HG02938 (cell line): ENCODE measurements at regions not wholly inside any gene's neighbourhood (a gene's known extent, or its start where the extent isn't known, plus 50 kb on each side); places are given as distances from the start of the nearest gene placed in this dataset.
"Not testable (repeated sequence)": the region's sequence is repeated elsewhere in the genome, so short reads cannot be mapped to it uniquely, and the experiment has no call there.

ENCODE experiments used
- ATAC-seq: cut with Tn5 transposase; IDR thresholded peaks from one replicate; pipeline ENCODE4 v1.9.1; 2021; ENCODE audit warnings: mild to moderate bottlenecking, moderate library complexity; ENCODE audit not compliant: unreplicated experiment

GRCh38 chr11:24108609-24109008, 388.2 kb upstream of the LUZP2 start:
- no peak for ATAC-seq

GRCh38 chr11:24122291-24122690, 374.6 kb upstream of the LUZP2 start:
- no peak for ATAC-seq

- no peak for ATAC-seq
Measured at GRCh38 chr11:24124876-24125275, 372.0 kb upstream of the LUZP2 start.

- no peak for ATAC-seq
Measured at GRCh38 chr11:24131698-24132097, 365.2 kb upstream of the LUZP2 start.

GRCh38 chr11:24132471-24132870, 364.4 kb upstream of the LUZP2 start:
- ATAC-seq = no peak

- no peak for ATAC-seq
Measured at GRCh38 chr11:24134879-24135589, 361.8 kb upstream of the LUZP2 start.

- ATAC-seq = no peak
Measured at GRCh38 chr11:24142062-24142461, 354.8 kb upstream of the LUZP2 start.

GRCh38 chr11:24145411-24145810, 351.4 kb upstream of the LUZP2 start:
- no peak for ATAC-seq

GRCh38 chr11:24153337-24153736, 343.5 kb upstream of the LUZP2 start:
- ATAC-seq = no peak

GRCh38 chr11:24155792-24156191, 341.1 kb upstream of the LUZP2 start:
- ATAC-seq = no peak

GRCh38 chr11:24157316-24157715, 339.5 kb upstream of the LUZP2 start:
- no peak for ATAC-seq

GRCh38 chr11:24161587-24161986, 335.3 kb upstream of the LUZP2 start:
- no peak for ATAC-seq

GRCh38 chr11:24163146-24163545, 333.7 kb upstream of the LUZP2 start:
- ATAC-seq = no peak

- ATAC-seq = no peak
Measured at GRCh38 chr11:24163841-24164240, 333.0 kb upstream of the LUZP2 start.

- ATAC-seq = no peak
Measured at GRCh38 chr11:24171869-24172268, 325.0 kb upstream of the LUZP2 start.

- no peak for ATAC-seq
Measured at GRCh38 chr11:24181395-24182047, 315.3 kb upstream of the LUZP2 start.

GRCh38 chr11:24185535-24185934, 311.3 kb upstream of the LUZP2 start:
- ATAC-seq = not testable (repeated sequence)

GRCh38 chr11:24196733-24197132, 300.1 kb upstream of the LUZP2 start:
- ATAC-seq = no peak

- no peak for ATAC-seq
Measured at GRCh38 chr11:24198481-24198880, 298.4 kb upstream of the LUZP2 start.

- no peak for ATAC-seq
Measured at GRCh38 chr11:24199461-24199860, 297.4 kb upstream of the LUZP2 start.

- no peak for ATAC-seq
Measured at GRCh38 chr11:24206030-24206429, 290.8 kb upstream of the LUZP2 start.

- no peak for ATAC-seq
Measured at GRCh38 chr11:24206511-24206910, 290.3 kb upstream of the LUZP2 start.

- no peak for ATAC-seq
Measured at GRCh38 chr11:24216488-24216887, 280.4 kb upstream of the LUZP2 start.
